ENCODE measurements at regions not wholly inside any gene's neighbourhood (a gene's known extent, or its start where the extent isn't known, plus 50 kb on each side); places are given as distances from the start of the nearest gene placed in this dataset.

DNA sequence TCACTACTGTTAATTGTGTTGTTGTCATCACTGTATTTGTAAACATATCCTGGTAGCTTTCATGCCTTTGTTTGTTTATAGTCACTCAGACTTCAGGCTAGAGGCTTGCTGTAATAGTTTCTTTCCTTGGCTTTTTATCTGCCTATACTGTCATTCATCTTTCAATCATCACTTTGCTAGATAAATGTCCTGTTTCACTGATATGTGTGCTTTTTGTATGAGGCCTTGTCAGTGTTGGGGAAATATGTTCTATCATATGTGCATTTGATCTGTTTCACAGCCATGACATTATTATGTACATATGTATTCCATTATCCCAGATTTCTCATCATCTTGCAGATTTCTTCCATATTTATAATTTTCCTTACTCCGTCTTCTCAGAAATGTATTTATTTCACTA, 558.9 kb upstream of the LRFN5 start:
- H3K27ac Mint-ChIP-seq: no peak overlapping the region
- no peaks in the 10 kb centered on the region for H3K36me3 Mint-ChIP-seq
- Histone ChIP-seq H3K4me2 (replicated peaks; ENCODE audit: extremely low read depth, low read length, poor library complexity, severe bottlenecking) (no peak overlapping the region), H3K4me3 (replicated peaks in 1 of 3; ENCODE audit: low read depth in 2 of 3, low read length in 3 of 3) (no peak overlapping the region), H3K4me1 (ENCODE audit: control insufficient read depth in 1 of 2, insufficient read depth in 2 of 2, low read length in 2 of 2) (no peaks in the 10 kb centered on the region), H2AFZ (ENCODE audit: insufficient read depth, low read depth, low read length, poor library complexity, severe bottlenecking) (no peak overlapping the region), H3K27ac (ENCODE audit: low read depth in 1 of 2, low read length in 2 of 2) (no peak overlapping the region), H3K9me3 (replicated peaks in 1 of 2; ENCODE audit: control insufficient read depth in 1 of 2, insufficient read depth in 1 of 2, low read length in 2 of 2) (no peaks in the 10 kb centered on the region), H4K20me1 (ENCODE audit: insufficient read depth, low read length) (no peaks in the 10 kb centered on the region), H3K9ac (ENCODE audit: insufficient read depth, low read length, poor library complexity, severe bottlenecking) (no peak overlapping the region), H3K36me3 (replicated peaks in 1 of 2; ENCODE audit: control insufficient read depth in 1 of 2, insufficient read depth in 2 of 2, low read length in 2 of 2) (no peaks in the 10 kb centered on the region), H3K79me2 (ENCODE audit: insufficient read depth, low read length) (no peaks in the 10 kb centered on the region), H3K27me3 (ENCODE audit: control insufficient read depth in 2 of 2, insufficient read depth in 2 of 2, low read length in 2 of 2) (no peaks in the 10 kb centered on the region)
- TF ChIP-seq, protein P1, sequence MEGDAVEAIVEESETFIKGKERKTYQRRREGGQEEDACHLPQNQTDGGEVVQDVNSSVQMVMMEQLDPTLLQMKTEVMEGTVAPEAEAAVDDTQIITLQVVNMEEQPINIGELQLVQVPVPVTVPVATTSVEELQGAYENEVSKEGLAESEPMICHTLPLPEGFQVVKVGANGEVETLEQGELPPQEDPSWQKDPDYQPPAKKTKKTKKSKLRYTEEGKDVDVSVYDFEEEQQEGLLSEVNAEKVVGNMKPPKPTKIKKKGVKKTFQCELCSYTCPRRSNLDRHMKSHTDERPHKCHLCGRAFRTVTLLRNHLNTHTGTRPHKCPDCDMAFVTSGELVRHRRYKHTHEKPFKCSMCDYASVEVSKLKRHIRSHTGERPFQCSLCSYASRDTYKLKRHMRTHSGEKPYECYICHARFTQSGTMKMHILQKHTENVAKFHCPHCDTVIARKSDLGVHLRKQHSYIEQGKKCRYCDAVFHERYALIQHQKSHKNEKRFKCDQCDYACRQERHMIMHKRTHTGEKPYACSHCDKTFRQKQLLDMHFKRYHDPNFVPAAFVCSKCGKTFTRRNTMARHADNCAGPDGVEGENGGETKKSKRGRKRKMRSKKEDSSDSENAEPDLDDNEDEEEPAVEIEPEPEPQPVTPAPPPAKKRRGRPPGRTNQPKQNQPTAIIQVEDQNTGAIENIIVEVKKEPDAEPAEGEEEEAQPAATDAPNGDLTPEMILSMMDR (IDR thresholded peaks at IDR 0.05): no peak
- intact Hi-C loops (cut with micrococcal nuclease): no loop called here
- H3K4me3 Mint-ChIP-seq: no peak overlapping the region
- peaks cover 0 to 1% (median 0%) of the 10 kb centered on the region in 7 donors for H3K9me3 Mint-ChIP-seq
- no peak for DNase-seq
- H3K27me3 Mint-ChIP-seq (ENCODE audit: low read depth in 3 of 3): no peaks in the 10 kb centered on the region
- no peaks in the 10 kb centered on the region for H3K4me1 Mint-ChIP-seq
- no CpG with 5 or more reads among the region's 1 CpG for WGBS (ENCODE audit: insufficient coverage)

DNA sequence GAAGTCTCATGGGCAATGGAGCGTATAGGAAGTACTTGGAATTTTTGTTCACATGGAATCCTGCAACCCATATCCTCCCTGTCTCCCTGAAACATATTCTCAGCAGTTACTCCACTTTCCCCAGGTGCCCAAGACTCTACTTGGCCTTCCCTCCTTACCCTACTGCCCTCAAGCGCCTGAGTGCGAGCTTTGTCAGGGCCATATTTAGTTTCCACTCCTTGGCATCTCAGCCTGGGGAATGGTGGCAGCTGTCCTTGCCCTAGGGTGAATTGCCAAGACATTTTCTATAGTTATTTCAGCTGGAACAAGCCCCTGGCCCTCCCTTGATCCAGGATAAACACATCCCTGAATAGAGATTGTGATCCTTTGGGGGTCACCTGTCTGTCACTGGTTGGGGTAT, 569.3 kb upstream of the LRFN5 start:
- no peak overlapping the region for H2AFZ ChIP-seq (ENCODE audit: insufficient read depth, low read depth, low read length, poor library complexity, severe bottlenecking)
- no peak overlapping the region for H3K4me3 Mint-ChIP-seq
- H3K36me3 ChIP-seq (replicated peaks in 1 of 2; ENCODE audit: control insufficient read depth in 1 of 2, insufficient read depth in 2 of 2, low read length in 2 of 2): no peaks in the 10 kb centered on the region
- DNase-seq: no peak
- H3K9ac ChIP-seq (ENCODE audit: insufficient read depth, low read length, poor library complexity, severe bottlenecking): no peak overlapping the region
- H3K4me1 Mint-ChIP-seq: no peaks in the 10 kb centered on the region
- H3K4me3 ChIP-seq (replicated peaks in 1 of 3; ENCODE audit: low read depth in 2 of 3, low read length in 3 of 3): no peak overlapping the region
- H3K27ac Mint-ChIP-seq: no peak overlapping the region
- no peak overlapping the region for H3K4me2 ChIP-seq (replicated peaks; ENCODE audit: extremely low read depth, low read length, poor library complexity, severe bottlenecking)
- no peaks in the 10 kb centered on the region for H3K4me1 ChIP-seq (ENCODE audit: control insufficient read depth in 1 of 2, insufficient read depth in 2 of 2, low read length in 2 of 2)
- no peaks in the 10 kb centered on the region for H3K79me2 ChIP-seq (ENCODE audit: insufficient read depth, low read length)
- 100% methylated on average over 1 of the region's 3 CpGs for WGBS (ENCODE audit: insufficient coverage)
- H3K27me3 Mint-ChIP-seq (ENCODE audit: low read depth in 3 of 3): peaks cover 0 to 3% (median 0%) of the 10 kb centered on the region in 3 donors
- no peaks in the 10 kb centered on the region for H3K36me3 Mint-ChIP-seq
- TF ChIP-seq, protein P1 (IDR thresholded peaks at IDR 0.05): no peak
- no peaks in the 10 kb centered on the region for H3K9me3 ChIP-seq (replicated peaks in 1 of 2; ENCODE audit: control insufficient read depth in 1 of 2, insufficient read depth in 1 of 2, low read length in 2 of 2)
- H3K9me3 Mint-ChIP-seq: peaks cover 0 to 6% (median 0%) of the 10 kb centered on the region in 7 donors
- no peaks in the 10 kb centered on the region for H3K27me3 ChIP-seq (ENCODE audit: control insufficient read depth in 2 of 2, insufficient read depth in 2 of 2, low read length in 2 of 2)
- intact Hi-C loops (cut with micrococcal nuclease): no loop called here
- H3K27ac ChIP-seq (ENCODE audit: low read depth in 1 of 2, low read length in 2 of 2): no peak overlapping the region
- H4K20me1 ChIP-seq (ENCODE audit: insufficient read depth, low read length): no peaks in the 10 kb centered on the region
